ENCODE measurements at regions not wholly inside any gene's neighbourhood (a gene's known extent, or its start where the extent isn't known, plus 50 kb on each side); places are given as distances from the start of the nearest gene placed in this dataset.

GRCh38 chr15:77904901-77905300 lies 172.6 kb downstream of the TBC1D2B start:
- no peak for TF ChIP-seq CTCF (IDR thresholded peaks at IDR 0.05)
- no peak for TF ChIP-seq POLR2A (IDR thresholded peaks at IDR 0.05)
- TF ChIP-seq EP300 (IDR thresholded peaks at IDR 0.05): no peak

All from tibial nerve (tissue), 4 donors.